Daoy (cell line): ENCODE measurements at regions not wholly inside any gene's neighbourhood (a gene's known extent, or its start where the extent isn't known, plus 50 kb on each side); places are given as distances from the start of the nearest gene placed in this dataset.
"Not testable (repeated sequence)": the region's sequence is repeated elsewhere in the genome, so short reads cannot be mapped to it uniquely, and the experiment has no call there.

ENCODE experiments used
- DNase-seq: peaks from one replicate; pipeline ENCODE4 v3.0.0-alpha.2; 2015; ENCODE audit warnings: low read depth

DNA sequence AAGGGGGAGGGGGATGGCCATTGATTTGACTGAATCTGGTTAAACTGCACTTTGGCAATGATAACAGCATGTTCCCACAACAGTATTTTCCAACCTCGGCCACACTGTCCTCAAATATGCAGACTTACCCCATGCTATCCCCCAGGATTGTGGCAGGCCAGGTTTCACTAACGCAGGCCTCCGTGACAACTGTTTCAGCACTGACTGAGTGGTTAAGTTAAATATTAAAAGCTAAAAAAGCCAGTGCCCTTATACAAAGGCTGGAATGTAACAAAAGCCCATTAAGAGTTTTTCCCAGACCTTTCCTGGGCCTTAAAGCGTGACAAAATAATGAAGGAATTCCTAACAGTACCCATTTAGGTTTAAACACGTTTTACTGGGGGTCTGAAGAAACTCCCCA lies 202.9 kb downstream of the USP25 start:
- DNase-seq = no peak

DNA sequence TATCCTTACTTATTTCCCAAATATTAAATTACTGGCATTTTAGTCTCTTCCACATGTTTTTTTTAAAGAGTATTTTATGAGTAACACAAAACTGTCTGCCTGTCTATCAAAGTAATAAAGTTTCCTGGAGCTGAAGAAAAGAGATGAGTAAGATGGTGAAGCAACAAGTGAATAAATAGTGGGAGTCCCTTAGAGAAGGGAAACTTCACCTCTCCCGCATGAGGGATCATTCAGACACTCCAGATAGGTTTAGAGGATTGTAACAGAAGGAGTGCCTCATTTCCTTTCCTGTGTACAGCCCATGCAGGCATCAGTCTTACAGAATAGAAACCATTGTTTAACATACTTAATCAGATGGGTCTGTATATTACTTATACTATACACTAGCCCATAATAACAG lies 205.7 kb downstream of the USP25 start:
- no peak for DNase-seq

DNA sequence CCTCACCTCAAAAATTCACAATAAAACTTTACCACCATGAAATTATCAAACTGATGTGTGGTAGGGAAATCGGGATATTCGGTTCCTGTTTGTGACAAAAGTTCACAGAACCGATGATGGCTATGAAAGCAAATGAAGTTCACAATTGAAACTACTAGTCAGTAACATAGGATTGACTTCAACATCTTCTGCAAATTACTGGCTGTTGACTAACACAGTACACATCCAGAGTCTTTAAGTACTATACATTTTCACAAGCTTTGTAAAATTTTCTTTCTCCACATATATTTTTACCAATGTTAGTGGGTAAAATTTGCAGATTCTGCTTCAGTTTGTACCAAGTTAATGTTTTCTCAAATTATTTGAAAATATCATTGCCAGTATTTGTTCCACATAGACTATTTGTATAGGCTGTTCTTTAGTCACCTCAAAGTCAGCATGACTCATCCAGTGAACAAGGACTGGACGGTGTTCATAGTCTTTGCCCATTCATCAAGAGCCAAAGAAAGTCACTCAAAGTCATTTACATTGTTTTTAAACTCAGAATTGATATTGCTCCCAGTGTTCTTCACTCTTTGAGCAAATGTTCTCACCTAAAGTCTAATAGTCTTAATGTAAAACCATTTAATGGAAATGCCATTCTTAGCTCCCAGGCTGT lies 213.4 kb downstream of the USP25 start:
- no peak for DNase-seq

DNA sequence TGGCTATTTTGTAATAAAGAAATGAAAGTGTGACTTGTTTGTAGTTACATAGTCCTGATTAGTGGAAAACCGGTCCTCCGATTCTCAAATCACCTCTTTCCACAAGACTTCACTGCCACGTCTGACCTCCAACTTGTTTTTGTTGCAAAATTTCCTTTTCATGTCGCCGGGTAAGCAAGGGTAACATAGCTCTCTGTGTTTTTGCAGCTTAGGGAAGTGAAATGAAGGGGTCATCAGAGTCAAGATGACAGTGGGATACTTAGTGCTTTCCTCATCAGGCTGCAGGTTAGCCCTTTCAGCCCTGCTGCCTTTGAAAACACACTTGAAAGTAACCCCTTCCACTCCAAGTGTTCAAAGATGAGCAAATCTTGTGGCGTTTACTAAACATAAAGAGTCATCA lies 217.9 kb downstream of the USP25 start:
- no peak for DNase-seq

DNA sequence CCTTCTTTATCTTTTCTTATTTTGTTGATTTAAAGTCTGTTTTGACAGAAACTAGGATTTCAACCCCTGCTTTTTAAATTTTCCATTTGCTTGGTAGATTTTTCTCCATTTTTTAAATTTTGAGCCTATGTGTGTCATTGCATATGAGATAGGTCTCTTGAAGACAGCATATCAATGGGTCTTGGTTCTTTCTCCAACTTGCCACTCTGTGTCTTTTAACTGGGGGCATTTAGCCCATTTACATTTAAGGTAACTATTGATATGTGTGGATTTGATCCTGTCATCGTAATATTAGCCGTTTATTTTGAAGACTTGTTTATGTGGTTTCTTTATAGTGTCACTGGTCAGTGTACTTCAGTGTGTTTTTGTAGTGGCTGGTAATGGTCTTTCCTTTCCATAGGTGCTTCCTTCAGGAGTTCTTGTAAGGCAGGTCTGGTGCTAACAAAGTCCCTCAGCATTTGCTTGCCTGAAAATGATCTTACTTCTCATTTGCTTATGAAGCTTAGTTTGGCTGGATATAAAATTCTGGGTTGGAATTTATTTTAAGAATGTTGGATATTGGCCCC lies 223.9 kb downstream of the USP25 start:
- DNase-seq = no peak

DNA sequence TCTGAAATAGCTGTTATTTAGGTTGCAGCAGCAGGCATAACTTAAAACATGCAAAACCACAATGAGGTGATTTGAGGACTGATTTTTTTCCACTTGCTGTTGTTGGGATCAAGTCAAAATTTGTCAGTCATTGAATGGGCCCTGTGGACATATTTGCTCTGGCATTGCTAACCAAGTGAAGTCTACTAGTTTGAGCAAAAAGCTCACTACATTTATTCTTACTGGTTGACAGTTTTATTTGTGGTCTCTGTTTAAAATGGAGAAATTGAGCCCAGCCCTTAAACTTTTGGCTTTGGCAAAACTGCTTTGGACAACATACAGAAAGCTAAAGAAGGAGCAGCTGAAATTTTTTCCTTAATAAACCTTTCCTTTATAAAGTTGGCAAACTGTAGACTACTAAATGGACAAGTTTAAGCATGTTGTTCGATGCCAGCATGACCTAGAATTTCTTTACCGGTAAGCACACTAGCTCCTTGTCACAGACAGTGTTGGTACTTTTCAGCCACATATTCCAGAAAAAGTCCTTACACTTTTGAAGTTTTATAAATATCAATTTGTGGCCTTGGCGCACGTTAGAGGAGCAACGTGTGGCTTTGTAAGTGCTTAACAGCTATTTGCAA lies 234.6 kb downstream of the USP25 start:
- no peak for DNase-seq

DNA sequence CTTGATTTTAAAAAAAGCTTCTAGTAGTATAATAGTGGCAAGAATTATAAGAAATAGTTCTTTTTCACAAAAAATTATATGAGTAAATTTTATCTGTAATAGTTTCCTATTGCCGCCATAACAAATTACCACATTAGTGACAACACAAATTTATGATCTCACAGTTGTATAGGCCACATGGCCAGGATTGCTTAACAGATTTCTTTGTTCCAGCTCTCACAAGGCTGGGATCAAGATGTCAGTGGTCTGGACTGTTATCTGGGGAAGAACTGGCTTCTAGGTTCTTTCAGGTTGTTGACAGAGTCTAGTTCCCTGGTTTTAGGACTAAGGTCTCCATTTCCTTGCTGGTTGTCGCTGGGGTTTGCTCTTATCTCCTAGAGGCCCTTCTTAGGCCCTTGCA lies 236.4 kb downstream of the USP25 start:
- DNase-seq = no peak

DNA sequence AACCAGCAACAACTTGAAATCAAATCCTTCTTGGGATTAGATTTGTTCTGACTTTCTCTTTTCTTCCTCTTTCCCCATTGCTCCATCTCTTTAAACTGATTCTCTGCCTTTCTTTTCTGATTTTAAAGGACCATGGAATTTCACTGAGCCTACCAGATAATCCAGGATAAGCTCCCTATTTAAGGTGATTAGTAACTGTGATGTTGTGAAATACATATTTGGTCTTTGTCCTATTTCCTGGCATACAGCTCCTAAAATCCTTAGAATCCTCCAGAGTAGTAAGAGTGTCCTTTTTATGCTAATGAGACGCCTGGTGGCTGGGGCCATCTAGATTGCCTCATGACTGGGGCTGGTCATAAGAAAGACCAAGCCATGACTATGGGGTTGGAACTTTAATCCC lies 236.9 kb downstream of the USP25 start:
- DNase-seq = no peak

DNA sequence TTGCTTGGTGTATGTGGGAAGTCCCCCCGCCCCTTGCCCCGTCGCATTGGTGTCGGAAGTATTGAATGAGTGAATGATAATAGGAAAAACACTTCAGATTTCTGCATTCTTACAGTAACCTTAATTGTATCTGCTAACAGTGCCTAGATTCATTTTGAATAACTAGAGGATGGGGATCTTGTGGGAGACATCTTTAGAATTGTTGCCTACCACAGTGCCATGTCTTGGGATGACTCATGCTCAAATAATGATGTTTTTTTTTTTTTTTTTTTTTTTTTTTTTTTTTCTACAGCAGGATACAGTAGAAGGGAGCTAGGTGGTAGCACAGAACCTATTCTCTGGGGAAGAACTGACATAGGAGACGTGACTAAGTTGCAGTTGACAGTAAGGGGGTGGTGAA lies 237.9 kb downstream of the USP25 start:
- DNase-seq = peak; percentile 4

DNA sequence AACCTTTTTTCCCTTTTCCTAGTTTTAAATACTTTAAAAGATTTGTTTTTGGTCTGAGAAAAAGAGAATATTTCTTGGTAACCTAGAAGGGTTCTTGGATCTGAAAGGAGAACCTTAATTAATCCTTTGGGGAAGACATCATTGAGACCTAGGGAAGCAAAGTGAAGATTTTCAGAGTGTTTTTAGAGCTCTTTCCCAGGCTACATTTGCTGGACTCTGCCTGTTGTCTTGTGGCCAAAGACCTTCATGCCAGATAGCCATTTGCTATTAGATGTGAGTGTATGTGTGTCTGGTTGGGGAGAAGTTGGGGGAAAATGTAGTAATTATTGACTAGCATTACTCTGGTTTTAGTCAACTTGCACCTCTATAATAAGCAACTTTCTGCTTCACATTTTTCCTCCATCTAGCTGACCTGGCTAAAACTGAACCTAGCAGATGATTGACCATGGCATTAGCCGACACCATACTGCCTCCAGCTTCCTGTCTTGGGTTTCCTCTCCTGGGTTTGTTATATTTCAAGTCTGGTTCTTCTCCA lies 239.1 kb downstream of the USP25 start:
- no peak for DNase-seq

DNA sequence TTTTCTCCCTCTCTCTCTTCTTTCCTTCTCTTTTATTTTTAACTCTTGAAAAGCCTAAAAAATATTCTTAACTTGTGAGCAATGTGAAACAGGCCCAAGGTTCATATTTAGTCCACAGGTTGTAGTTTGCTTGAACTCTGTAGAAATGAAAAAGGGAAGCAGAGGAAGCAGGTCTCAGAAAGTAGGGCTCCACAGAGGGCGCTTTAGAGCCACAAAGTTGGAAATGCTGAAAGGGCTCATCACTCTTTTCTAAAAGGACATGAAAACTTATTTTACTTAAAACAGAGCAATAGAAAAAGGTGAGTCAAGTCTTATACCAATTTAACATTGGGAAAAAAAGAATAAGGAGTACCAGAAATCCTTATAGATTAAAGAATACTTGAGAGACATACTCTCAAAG lies 247.0 kb downstream of the USP25 start:
- DNase-seq = no peak

DNA sequence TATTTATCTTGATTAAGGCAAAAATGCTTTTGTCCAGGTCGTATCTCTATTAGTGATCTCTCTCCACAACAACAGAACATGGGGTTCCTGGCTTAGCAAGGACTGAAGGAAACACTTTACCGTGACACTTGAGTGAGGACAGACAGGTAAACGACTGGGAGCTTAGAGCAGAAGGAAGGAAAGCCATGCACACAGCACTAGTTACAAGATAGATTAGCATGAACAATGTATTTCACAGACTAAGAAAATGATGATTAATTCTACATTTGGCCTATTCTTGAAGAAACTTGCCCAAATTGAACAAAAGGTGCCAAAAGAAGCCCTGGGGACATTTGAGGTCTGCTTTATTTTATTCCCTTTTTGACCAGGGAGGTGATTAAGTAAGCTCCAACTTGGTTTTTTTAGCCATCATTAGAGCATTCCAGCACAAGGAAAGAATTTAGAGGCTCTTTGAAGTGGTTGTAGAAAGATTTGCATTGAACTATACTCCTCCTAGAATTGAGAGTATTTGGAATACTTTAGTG lies 248.5 kb downstream of the USP25 start:
- no peak for DNase-seq

DNA sequence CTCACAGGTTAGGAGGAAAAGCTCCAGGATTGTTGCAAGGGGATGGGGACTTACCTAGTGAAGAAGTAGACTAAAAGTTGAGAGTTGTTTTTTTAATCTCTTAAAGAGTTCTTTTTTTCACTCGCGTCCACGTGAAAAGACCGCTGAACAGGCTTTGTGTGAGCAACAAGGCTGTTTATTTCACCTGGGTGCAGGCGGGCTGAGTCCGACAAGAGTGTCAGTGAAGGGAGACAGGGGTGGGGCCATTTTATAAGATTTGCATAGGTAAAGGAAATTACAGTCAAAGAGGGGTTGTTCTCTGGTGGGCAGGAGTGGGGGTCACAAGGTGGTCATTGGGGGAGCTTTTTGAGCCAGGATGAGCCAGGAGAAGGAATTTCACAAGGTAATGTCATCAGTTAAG lies 249.7 kb downstream of the USP25 start:
- DNase-seq = not testable (repeated sequence)

DNA sequence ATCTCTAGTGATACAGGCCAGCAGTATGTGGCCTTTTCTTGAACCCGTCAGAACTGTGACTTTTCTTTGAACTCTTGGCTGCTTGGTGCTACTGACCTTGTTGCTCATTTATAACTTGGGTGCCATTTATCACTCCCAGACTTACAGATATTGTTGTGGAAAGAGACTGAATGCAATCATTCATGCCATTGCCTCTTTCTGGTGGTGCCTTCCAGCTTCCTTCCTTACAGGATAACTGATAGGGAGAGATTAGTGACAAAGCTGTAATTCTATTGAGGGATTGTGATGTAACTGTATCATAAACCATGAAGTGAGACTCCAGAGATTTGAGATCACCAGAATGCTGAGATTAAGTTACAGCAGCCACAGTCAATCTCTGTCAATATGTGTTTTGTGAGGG lies 256.5 kb downstream of the USP25 start:
- no peak for DNase-seq

DNA sequence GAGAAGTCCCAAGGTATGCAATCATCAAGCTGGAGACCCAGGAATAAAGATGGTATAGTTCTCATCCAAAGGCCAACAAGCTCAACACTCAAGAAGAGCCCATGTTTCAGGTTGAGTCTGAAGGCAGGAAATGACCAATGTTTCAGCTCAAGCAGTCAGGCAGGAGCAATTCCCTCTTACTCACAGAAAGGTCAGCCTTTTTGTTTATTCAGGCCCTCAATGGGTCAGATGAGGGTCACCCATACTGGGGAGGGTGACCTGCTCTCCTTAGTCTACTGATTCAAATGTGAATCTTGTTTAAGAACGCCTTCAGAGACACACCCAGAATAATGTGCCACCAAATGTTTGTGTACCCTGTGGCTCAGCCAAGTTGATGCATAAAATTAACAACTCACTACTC lies 262.4 kb downstream of the USP25 start:
- no peak for DNase-seq

DNA sequence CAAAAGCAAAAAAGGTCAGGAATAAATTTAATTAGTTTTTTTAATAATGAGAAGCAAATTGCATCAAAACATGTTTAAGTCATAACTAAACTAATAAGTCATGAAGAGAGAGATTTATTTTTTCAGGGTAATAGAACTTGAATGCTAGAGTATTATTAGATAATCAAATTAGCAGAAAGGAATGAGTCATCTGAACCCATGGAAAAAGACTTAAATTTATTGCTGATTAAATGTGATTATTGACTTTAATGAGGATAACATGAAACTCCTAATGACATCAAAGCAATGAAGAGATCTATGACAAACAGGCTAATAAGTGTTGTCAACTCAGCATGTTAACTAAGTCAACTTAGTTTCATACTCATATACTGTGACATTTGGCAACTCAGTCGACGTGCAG lies 264.2 kb downstream of the USP25 start:
- no peak for DNase-seq

DNA sequence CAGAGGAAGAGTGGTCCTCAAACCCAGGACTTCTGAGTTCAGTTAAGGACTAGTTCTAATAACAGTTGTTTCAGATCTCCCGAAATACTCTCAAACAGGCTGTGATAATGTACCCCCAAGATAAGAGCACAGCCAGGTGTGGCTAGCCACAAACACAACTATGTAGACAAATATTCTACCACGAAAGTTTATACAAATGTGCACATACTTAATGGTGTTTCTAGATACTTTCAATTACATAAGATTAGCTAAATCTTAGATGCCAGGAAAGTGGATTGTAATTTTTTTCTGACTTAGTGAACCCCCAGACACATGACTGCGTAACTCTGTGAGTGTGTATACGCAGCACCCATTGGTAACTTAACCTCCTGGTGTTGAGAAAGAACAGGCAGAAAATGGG lies 270.0 kb downstream of the USP25 start:
- DNase-seq = no peak

DNA sequence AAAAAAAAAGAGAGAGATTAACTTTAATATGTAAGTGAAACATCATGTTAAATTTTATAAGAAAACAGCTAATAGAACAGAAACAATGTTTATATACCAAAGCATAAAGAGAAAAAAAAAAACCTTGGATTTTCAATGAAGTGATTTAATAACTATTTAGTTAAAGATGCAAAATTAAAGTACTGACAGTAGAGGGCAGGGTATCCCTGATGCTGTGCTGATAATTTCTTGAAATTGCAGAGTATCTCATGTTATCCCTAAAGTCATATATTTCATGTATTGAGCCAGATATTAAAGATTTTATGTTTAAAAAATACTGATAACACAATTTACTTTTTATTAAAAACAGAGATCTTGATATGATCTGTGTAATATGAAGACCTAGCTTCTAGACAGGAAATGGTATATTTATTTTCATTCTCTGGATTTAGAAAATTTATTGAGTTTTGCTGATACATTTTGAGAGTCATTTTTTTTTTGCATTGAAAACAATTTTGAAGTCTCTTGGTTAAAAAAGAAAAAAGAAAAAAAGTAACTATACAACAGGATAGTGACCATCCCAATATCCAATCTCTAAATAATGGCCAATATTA lies 273.2 kb downstream of the USP25 start:
- no peak for DNase-seq

DNA sequence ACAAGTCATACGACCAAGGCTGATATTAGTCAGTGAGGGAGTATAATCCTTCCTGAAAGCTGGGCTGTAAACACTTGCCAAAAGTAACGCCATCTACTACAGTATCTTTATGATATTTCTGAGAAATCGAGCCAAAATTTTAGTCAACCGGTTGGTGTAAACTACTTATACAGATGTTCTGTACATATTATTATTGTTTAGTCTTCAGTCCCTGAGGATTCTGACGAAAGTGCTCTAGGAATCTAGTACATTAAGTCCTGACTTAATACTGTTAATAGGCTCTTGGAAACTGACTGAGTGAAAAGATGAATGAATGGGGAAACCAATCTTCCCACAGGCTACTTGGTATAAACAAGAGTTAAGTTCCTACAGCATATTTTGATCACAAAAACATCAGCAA lies 274.3 kb downstream of the USP25 start:
- DNase-seq = no peak

DNA sequence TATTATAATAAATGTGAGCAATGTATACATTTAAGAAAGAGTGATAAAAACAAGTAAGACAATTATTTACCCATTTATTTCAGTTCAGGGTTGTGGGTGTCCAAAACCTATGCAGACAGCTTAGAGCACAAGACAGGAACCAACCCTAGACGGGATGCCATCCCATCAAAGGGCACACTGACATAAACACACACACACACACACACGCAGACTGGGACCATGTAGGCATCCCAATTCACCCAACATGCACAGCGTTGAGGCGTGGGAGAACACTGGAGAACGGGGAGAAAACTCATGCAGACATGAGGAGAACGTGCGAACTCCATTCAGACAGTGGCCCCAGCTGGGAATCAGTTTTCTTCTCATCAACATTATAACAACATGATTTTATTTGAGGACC lies 274.7 kb downstream of the USP25 start:
- DNase-seq = no peak

DNA sequence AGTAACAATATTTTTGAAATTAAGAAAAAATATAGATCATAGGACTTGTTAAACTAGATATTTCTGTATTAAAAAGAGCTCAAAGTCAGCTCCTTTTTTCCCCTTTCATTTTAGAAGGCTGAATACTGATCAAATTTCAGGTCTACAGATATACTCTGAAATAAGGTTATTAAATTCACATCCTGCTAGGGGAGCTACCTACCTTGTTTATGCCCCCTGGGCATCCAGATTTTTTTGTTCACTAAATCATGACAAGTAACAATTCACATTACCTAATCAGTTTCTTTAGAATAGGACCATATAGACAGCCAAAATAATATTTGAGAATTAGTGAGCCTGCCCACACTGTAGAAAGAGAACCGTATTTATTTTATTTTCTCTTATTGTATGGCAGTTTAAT lies 276.2 kb downstream of the USP25 start:
- DNase-seq = no peak

DNA sequence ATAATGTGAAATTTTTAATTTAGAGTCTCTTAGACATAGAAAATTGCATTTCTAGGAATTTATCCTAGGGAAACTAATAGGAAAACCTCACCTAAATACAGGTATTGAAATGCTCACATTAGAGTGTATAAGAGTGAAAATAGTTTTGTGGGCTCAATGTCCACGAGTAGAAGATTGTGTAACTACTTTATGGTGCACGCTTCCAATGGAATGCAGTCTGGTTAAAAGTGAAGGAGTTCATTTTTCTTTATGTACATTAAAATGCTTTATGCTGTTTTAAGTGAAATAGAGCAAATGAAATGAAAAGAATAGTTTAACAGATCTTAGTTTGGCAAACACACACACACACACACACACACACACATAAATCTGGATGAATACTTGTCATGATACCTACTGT lies 278.2 kb downstream of the USP25 start:
- no peak for DNase-seq

DNA sequence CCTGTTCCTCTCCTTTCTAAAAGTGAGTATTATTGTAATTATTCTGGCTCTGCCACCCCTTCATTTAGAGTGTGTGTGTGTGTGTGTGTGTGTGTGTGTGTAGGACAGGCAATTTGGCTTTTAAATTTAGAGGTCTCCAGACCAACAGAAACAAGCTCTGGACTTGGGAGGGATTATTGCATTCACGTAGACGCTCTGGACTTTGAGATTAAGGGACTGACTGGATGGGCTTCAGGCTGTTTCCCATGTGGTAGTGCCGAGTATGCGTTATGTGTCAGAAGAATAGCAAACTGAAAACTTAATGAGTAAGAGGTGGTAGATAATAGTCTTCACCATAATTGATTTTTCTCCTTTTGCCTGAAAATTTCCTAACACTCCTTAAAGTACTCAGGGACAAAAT lies 281.9 kb downstream of the USP25 start:
- DNase-seq = no peak
